CD4-positive, alpha-beta T cell treated with Interleukin-21 for 1 hour (primary cell): ENCODE measurements at regions not wholly inside any gene's neighbourhood (a gene's known extent, or its start where the extent isn't known, plus 50 kb on each side); places are given as distances from the start of the nearest gene placed in this dataset.
"Not testable (repeated sequence)": the region's sequence is repeated elsewhere in the genome, so short reads cannot be mapped to it uniquely, and the experiment has no call there.

Experiments used
- DNase-seq: peaks from one replicate; pipeline ENCODE4 v3.0.0-alpha.2; 2020

DNA sequence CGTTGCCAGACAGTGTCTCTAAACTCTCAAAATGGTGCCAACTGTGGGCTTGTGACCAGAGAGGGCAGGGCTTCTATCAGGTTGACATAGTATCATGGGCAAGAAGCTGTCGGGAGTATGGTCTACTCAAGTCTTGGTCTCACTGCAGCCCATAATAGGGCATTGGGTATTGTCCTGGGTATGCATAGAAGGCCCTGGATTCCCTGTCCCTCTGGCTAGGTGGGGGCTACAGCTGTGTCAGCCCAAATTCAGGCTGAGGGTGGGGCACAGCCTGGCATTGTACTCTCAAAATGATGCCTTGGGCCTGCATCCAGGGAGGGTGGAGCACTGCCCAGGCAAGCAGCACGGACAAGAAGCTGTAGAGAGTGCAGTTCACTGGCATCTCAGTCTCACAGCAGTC is 408.8 kb upstream of the MAN1A1 start:
- no peak for DNase-seq

DNA sequence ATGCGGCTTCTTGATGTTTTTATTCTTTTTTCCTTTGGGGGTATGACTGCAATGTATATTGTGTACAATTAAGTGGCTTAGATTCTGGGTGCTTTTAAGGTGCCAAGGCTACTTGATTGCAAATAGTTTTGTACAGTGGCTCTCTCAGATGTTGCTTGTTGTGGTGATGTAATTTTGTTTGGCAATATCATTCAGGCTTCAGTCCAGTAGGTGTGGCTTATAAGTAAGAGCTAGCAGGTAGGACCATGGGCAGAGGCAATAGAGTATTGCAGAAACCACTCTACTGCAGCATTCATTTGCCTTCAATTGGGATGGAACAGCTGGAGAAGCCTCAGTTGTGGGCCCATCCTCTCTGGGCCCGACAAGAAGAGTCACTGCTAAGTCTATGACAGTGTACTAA is 407.9 kb upstream of the MAN1A1 start:
- no peak for DNase-seq

- DNase-seq, result no peak
Measured at GRCh38 chr6:119749335-119749734, 399.8 kb upstream of the MAN1A1 start.

- DNase-seq, result not testable (repeated sequence)
Measured at GRCh38 chr6:119748535-119748934, 399.0 kb upstream of the MAN1A1 start.

DNA sequence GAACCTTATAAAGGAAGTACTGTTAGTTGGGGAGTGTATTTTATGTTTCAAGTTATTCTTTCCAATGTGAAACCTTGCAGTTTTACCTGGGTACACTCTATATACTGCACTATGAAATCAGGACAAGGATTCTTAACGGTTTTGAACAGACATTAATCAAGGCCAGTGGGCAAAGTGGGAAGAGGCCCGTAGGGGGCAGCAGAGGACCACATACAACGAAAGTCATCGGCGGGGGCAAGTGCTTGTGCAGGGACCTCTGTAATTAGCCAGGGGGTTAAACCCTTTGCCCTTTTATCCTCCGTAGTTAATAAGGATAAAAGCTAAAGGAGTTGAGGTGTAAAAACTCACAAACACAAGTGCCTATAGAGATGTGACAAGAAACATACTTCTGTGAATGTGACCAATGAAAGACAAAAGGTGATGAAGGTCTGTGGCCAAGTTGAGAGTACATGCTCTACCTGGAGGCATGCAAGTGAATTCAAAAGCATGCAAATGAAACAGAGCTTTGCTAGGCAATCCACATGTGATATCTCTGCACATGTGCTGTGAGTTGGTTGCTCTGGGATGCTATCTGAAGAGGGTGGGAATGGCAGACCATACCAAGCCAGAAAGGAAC is 392.7 kb upstream of the MAN1A1 start:
- DNase-seq, result peak; percentile 46

DNA sequence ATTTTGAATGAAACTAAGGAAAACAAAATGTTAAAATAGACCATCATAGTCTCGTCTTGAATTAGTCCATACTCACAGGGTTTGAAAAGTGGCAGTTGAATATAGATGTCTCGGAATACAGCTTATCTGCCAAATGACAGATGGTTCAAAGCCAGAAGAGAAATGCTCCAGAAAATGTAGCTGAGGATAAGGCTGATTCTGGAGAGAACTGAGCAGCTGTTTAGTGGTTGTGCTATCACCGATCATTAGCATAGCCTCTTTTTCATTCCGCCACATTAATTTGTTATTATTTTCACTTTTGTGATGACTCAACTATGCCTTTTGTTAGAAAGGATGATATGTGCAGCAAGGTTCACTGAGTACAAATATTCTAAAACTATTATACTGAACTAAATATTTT is 390.2 kb upstream of the MAN1A1 start:
- DNase-seq, result no peak

- no peak for DNase-seq
Measured at GRCh38 chr6:119738425-119738824, 388.9 kb upstream of the MAN1A1 start.

DNA sequence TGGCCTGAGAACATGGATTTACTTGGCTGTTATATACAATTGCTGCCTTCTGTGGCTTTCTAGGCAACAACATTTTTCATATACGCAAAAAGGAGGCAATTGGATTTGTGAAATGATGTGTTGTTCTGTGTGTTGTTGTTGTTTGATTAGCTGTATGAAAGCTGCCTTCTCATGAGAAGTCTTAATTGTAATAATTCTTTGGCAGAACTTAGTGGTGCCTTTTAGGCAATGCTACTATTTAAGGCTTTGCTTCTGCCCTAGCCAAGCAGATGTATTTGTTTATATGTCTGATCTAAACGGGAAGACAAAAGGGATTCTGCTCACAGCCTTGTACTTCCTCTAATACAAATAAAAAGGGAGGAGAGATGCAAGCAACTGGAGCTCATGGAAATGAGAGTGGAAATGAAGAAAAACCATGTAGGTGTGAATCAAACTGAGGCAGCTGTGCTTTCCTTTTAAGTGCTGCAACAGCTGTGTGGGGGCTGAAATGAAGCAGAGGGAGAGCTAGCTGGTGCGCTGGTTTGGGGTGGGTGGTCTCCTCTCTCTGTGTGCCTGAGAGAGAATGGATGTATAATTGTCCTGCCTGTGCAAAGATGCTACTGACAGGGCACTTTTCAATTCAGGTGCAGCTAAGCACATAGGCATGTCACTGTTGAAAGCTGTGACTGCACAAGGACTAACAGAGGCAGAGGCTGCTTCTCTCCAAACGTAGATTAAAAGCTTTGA is 386.9 kb upstream of the MAN1A1 start:
- no peak for DNase-seq

GRCh38 chr6:119735530-119735929 is 386.0 kb upstream of the MAN1A1 start:
- DNase-seq, result no peak

GRCh38 chr6:119734227-119734626 is 384.7 kb upstream of the MAN1A1 start:
- DNase-seq, result no peak

DNA sequence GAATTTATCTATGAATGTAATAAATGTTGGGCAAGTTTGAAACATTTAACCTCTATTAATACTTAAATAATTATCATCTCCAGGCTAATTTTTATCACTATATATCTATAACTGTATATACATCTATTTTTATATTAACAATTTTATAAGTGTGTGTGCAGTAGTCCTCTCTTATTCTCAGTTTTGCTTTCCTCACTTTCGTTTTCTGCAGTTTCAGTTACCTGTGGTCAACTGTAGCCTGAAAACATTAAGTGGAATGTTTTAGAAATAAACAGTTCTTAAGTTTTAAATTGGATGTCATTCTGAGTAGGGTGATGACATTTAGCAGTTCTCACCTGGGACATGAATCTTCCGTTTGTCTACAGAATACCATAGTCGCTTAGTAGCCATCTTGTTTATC is 379.4 kb upstream of the MAN1A1 start:
- no peak for DNase-seq

- DNase-seq, result no peak
Measured at GRCh38 chr6:119728220-119728750, 378.7 kb upstream of the MAN1A1 start.

DNA sequence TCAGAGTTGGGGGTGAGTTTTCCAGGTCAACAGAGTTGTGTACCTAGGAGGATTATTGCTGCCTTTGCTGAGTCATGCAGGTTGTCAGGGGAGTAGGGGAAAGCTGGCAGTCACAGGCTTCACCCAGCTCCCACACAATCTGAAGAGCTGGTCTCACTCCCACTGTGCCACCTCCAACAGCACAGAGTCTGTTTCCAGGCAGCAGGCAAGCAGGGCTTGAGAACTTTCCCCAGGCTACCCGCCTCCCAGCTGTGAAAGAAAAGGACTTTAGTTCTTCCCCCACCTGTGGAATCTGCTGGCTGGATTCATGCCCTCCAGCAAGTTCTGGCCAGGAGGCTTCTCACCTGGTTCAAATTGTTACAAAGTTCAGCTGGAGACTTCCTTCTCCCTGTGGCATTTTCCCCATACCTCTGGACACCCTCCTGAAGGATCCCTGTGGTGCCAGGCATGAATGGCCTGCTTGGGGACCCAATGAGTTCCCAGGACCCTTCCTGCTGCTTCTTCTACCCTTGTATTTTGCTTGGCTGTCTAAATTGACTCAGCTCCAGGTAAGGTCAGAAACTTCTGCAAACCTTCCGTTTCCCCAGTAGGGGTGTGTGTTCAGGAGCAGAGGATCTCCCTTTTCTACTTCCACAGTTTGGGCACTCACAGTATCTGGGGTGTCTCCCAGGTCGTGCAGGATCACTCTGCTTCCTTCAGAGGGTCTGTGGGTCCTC is 378.1 kb upstream of the MAN1A1 start:
- DNase-seq, result no peak

- DNase-seq, result not testable (repeated sequence)
Measured at GRCh38 chr6:119726912-119727311, 377.4 kb upstream of the MAN1A1 start.

GRCh38 chr6:119726086-119726485 is 376.5 kb upstream of the MAN1A1 start:
- DNase-seq, result no peak

- no peak for DNase-seq
Measured at GRCh38 chr6:119720160-119720559, 370.6 kb upstream of the MAN1A1 start.

DNA sequence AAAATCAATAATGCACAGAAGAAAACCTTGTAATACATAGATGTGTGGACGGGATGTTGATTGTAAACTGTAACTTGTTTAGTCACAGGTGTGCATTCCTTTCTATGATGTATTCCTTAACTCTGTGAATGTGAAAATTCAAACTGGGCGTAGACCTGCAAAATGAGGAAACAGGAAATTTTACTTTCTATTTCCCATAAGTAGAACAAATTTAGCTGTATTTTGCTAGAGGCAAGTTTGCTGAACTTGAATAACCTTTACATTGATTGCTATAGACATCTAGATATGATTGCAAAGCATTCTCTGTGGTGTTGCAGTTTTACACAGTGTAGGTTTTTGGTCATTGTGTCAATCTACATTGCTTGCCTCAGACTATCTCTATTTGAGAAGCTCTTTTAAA is 368.4 kb upstream of the MAN1A1 start:
- no peak for DNase-seq

DNA sequence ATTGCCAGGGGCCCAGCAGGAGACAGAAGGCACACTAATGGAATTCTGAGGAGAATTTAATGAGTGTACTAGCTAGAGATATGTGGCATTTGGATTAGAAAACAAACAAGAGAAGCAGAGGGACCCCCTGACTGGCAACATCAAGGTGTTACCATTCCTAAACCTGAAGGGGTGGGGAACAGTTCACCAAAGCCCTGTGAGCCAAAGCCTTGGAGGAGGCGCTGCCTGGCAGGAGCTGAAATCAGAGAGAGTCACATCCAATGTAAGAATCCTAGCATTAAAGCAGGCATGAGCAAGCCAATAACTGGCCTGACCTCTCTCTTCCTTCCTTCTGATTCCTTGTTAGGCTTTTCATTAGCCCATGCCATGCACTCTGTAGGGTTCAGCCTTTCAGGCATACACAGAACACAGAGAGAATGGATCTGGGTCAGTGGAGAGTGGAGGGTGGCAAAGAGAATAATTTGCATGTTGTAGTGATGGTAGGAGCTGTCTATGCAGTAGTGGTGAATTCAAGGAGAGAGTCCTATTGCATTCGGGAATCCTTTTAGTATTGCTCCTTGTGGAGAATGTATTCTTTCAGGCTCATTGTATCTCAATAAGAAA is 367.2 kb upstream of the MAN1A1 start:
- DNase-seq, result no peak

DNA sequence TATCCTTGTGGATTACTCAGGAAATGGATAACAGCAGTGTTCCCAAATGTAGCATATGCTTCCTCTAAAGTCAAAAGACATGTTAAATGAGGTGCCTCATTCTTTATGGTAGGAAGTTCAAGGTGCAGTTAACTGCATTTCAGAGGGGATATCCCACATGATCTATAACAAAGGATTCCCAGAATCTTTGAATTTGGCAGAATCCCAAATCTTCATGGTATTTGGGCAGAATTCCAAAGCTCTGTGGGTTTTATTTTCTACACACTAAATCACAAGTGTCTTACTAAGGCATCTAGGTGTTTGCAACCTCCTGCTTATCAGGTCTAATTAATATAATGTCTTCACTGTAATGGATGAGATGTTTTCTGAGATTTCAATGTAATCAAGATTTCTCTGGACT is 364.3 kb upstream of the MAN1A1 start:
- DNase-seq, result no peak

DNA sequence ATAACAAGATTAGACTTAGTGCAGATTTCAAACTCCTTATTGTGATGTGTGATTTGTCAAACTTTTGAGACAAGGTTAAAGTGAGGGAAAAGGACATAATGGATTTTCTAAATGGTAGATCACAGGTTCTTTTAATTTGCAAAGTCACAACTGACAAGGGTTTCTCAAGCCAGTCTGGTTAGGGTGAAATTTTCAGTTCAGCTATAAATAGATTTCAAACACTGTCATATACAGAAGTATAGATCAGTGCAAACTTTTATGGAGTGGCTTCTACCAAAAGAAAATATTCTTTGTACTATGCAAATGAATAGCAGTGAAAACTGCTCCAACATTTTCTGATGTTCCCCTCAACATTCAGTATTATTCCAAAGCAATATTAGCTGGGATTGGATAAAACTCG is 337.1 kb upstream of the MAN1A1 start:
- no peak for DNase-seq

GRCh38 chr6:119686240-119686639 is 336.7 kb upstream of the MAN1A1 start:
- DNase-seq, result no peak

- no peak for DNase-seq
Measured at GRCh38 chr6:119683671-119684070, 334.1 kb upstream of the MAN1A1 start.

- no peak for DNase-seq
Measured at GRCh38 chr6:119683031-119683430, 333.5 kb upstream of the MAN1A1 start.

DNA sequence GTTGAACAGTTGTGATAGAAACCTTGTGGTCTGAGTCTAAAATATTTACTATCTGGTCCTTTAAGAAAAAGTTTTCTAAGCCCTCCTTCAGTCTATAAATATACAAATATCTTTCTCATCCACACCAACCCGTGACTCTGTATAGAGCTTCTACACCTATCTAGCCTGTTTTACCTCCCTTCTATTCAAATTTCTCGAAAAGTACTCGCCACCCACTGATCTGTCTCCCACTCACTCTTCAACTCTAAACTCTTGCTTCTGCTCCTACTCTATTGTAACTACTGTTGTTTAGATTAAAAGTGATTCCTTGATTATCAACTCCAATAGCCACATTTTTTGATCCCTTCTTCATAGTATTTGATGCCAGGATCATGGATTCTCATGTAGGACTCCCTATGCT is 329.4 kb upstream of the MAN1A1 start:
- DNase-seq, result no peak
